ENCODE measurements at regions not wholly inside any gene's neighbourhood (a gene's known extent, or its start where the extent isn't known, plus 50 kb on each side); places are given as distances from the start of the nearest gene placed in this dataset.

DNA sequence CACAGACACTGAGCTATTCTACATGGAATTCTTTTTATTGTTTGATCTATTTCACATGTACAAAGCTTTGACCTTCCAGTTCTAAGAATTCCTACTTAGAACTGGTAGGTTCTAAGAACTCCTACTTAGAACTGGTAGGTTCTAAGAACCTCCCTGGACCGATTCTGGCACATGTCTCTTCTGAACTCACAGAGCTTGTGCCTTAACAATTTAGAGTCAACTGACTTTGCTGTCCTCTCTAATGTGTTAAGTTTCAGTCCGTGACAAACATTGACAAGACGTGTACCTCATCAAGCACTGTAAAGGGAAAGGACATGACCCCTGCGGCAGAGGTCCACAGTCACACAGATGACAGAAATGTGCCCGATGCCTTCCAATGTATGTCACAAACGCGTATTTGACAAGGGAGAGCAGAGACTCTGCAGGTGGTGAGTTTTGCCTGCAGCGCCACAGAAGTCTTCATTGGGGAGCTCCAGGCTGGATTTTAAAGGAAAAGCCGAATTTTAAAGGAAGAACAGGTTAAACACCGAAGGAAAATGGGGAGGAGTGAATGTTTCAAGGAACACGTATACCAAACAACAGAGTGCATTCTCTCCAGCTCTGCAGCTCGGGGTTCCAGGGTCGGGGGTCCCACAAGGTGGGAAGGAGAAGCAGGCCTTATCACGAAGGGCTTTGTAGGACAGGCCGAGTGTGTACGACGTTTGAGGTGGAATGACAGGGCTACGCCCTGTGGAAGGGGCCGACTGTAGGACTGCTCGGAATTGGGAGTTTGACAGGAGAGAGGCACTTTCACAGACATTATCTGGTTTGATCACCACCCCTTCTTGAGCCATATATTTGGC, 161.1 kb upstream of the KLF14 start:
- no peak for DNase-seq
- peak overlapping the region; percentile 81 to 86 for H3K27ac ChIP-seq
- TF ChIP-seq, protein P1, sequence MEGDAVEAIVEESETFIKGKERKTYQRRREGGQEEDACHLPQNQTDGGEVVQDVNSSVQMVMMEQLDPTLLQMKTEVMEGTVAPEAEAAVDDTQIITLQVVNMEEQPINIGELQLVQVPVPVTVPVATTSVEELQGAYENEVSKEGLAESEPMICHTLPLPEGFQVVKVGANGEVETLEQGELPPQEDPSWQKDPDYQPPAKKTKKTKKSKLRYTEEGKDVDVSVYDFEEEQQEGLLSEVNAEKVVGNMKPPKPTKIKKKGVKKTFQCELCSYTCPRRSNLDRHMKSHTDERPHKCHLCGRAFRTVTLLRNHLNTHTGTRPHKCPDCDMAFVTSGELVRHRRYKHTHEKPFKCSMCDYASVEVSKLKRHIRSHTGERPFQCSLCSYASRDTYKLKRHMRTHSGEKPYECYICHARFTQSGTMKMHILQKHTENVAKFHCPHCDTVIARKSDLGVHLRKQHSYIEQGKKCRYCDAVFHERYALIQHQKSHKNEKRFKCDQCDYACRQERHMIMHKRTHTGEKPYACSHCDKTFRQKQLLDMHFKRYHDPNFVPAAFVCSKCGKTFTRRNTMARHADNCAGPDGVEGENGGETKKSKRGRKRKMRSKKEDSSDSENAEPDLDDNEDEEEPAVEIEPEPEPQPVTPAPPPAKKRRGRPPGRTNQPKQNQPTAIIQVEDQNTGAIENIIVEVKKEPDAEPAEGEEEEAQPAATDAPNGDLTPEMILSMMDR (IDR thresholded peaks at IDR 0.05), result no peak
- TF ChIP-seq POLR2A (IDR thresholded peaks at IDR 0.05), result no peak
- H3K9me3 ChIP-seq, result no peaks in the 10 kb centered on the region
- H3K4me3 ChIP-seq, result no peak overlapping the region
- H3K36me3 ChIP-seq, result no peaks in the 10 kb centered on the region
- no peaks in the 10 kb centered on the region for H3K27me3 ChIP-seq
- intact Hi-C loops (cut with DNase I; ENCODE audit: low total_unique reads), result loop anchor here (10.0 kb wide), 1 partner anchor 150 kb away; no protein-coding TSS in a partner anchor
- peaks cover 4 to 17% of the 10 kb centered on the region in 2 donors for H3K4me1 ChIP-seq

DNA sequence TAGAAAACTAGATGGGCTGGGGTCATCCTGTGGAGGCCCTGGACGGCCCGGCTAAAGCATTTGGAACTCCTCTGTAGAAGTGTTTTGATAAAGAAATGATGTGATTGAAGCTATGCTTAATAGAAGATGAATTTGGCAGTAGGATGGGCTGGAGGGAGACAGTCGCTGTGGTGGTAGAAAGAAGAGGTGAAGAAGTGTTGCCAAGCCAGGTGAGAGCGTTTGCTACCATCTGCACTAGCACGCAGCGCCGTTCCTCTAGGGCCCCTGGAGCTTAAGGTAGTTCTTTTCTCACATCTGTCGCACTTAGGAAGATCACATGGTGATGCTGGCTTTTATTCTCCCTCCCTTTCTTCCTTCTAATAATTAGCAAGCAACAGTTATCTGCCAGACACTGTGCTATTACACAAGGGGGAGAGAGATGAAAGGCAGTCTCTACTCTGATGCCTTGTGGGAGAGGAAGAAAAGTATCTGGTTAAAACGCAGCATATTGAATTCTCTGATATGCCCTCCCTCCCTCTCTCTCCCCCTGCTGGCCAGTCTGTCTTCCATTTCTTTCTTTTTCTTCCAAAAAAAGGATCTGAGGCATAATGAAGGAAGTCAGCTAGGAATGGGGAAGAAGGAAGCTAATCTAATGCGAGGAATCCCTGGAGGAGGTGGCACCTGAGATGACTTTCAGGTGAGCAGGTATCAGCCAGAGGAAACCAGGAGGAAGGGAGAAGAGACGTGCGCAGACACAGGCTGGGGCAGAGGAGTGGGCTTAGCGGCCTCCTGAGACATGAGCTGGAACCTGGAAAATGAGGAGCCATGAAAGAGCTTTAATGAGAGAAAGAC, 162.3 kb upstream of the KLF14 start:
- no peaks in the 10 kb centered on the region for H3K36me3 ChIP-seq
- peak overlapping the region; percentile 81 to 86 for H3K27ac ChIP-seq
- H3K4me1 ChIP-seq, result peaks cover 0 to 17% of the 10 kb centered on the region in 2 donors
- no peak for DNase-seq
- H3K9me3 ChIP-seq, result no peaks in the 10 kb centered on the region
- no peak overlapping the region for H3K4me3 ChIP-seq
- intact Hi-C loops (cut with DNase I; ENCODE audit: low total_unique reads), result loop anchor here (10.0 kb wide), 1 partner anchor 149 kb away; no protein-coding TSS in a partner anchor
- TF ChIP-seq POLR2A (IDR thresholded peaks at IDR 0.05), result no peak
- TF ChIP-seq, protein P1 (IDR thresholded peaks at IDR 0.05), result peak in 1 of 4 experiments; percentile 33
- no peaks in the 10 kb centered on the region for H3K27me3 ChIP-seq

DNA sequence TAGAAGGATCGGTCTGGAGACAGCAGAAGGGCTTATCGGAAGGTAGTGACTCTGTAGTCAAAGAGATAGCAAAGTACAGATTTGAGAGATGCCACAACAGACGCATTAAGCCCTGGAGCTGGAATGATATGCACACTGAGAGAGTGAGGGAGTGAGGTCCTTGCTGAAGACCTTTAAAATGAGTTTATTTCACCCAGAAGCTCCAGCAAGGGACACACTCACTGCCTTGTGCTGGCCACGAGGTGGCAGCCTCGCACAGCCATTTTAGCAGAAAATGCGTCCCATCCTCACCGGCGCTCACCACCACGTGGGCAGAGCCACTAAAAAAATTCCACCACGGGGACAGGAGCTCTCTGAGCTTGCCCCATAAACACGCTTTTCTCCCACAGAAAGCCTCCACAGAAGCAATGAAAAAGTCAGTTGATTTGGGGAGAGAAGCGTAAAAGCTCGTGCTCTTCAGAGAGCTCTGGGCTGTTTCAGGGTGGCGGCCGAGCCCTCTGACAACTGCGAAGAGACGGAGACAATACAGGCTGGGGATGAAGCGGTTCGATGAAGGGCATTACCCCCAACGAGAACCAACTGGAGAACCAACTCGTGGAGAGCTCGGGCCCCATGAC, 163.0 kb upstream of the KLF14 start:
- TF ChIP-seq, protein P1 (IDR thresholded peaks at IDR 0.05), result peak; percentile 78 to 90 (median 82)
- TF ChIP-seq POLR2A (IDR thresholded peaks at IDR 0.05), result no peak
- peak; percentile 70 to 83 for DNase-seq
- Histone ChIP-seq H3K4me3 (no peak overlapping the region), H3K4me1 (peaks cover 0 to 20% of the 10 kb centered on the region in 2 donors), H3K36me3 (no peaks in the 10 kb centered on the region), H3K9me3 (no peaks in the 10 kb centered on the region), H3K27me3 (no peaks in the 10 kb centered on the region), H3K27ac (peak overlapping the region; percentile 81 to 86)
- intact Hi-C loops (cut with DNase I; ENCODE audit: low total_unique reads), result loop anchor here (10.0 kb wide), 1 partner anchor 148 kb away; no protein-coding TSS in a partner anchor

DNA sequence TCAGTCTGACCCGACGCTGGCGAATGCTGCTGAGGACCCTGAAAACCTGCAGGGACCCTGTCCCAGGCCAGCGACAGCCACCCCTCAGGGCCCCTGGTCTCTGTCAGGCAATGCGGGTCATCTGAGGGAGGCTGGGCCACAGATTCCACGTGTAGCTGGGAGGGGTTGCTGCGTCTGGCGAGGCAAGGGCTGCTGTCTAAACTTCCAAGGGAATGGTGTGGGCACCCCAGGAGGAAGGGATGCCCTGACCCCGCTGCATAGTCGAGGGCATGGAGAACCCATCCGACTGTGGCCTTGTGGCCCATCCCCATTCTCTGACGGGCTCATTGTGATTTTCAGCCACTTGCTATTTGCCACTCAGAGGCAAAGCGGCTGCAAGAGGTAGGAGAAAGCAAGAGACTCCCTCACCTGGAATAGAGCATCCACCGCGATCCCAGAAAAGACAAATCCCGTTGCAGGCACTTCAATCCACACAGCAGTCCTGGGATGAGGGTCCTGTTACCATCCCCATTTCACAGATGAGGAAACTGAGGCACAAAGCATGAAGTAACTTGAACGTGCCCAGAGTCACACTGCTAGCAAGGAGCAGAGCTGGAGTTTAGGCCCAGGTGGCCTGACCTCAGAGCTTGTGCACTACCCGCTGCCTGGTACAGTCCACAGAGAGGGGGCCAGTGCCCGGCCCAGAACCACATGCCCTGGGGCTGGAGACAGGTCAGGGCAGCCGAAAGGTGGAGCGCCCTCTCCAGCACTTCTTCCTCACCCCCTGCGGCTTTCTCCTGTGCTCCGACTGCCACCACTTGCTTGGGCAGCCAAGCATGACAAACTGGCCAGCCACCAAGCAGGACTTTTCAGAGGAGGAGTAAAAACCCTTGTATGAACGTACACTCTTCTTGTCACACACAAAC, 163.8 kb upstream of the KLF14 start:
- intact Hi-C loops (cut with DNase I; ENCODE audit: low total_unique reads), result loop anchor here (10.0 kb wide), 1 partner anchor 147 kb away; no protein-coding TSS in a partner anchor
- no peaks in the 10 kb centered on the region for H3K9me3 ChIP-seq
- no peak for DNase-seq
- H3K4me3 ChIP-seq, result no peak overlapping the region
- TF ChIP-seq, protein P1 (IDR thresholded peaks at IDR 0.05), result no peak
- no peak for TF ChIP-seq POLR2A (IDR thresholded peaks at IDR 0.05)
- peak overlapping the region; percentile 81 to 86 for H3K27ac ChIP-seq
- H3K36me3 ChIP-seq, result no peaks in the 10 kb centered on the region
- peaks cover 0 to 26% of the 10 kb centered on the region in 2 donors for H3K4me1 ChIP-seq
- H3K27me3 ChIP-seq, result no peaks in the 10 kb centered on the region
